ENCODE measurements at regions not wholly inside any gene's neighbourhood (a gene's known extent, or its start where the extent isn't known, plus 50 kb on each side); places are given as distances from the start of the nearest gene placed in this dataset.
"Not testable (repeated sequence)": the region's sequence is repeated elsewhere in the genome, so short reads cannot be mapped to it uniquely, and the experiment has no call there.

GRCh38 chrX:65331371-65331770, 203.2 kb downstream of the LAS1L start:
- ATAC-seq (ENCODE audit: low read depth in 2 of 2) (no peak), DNase-seq (no peak)
- Mint-ChIP-seq H3K36me3 (no peaks in the 10 kb centered on the region), H3K27ac (no peak overlapping the region), H3K4me1 (peaks cover 0 to 3% (median 0%) of the 10 kb centered on the region in 4 donors), H3K9me3 (peaks cover 0 to 19% (median 4%) of the 10 kb centered on the region in 7 donors), H3K27me3 (no peaks in the 10 kb centered on the region), H3K4me3 (no peak overlapping the region)
- H3K4me1 ChIP-seq (ENCODE audit: control insufficient read depth, insufficient read depth, low read length, poor library complexity, severe bottlenecking), result no peaks in the 10 kb centered on the region
- H3K9me3 ChIP-seq (ENCODE audit: control insufficient read depth in 2 of 2, low read length in 2 of 2), result peaks cover 5 to 6% of the 10 kb centered on the region in 2 experiments
- no peak overlapping the region for H3K27ac ChIP-seq (ENCODE audit: insufficient read depth, low read length, poor library complexity, severe bottlenecking)
- H3K4me3 ChIP-seq (ENCODE audit: low read depth, low read length), result no peak overlapping the region
- H3K27me3 ChIP-seq (ENCODE audit: control insufficient read depth, insufficient read depth, low read length), result no peaks in the 10 kb centered on the region
- H3K36me3 ChIP-seq (ENCODE audit: control insufficient read depth, insufficient read depth, low read length), result no peaks in the 10 kb centered on the region

DNA sequence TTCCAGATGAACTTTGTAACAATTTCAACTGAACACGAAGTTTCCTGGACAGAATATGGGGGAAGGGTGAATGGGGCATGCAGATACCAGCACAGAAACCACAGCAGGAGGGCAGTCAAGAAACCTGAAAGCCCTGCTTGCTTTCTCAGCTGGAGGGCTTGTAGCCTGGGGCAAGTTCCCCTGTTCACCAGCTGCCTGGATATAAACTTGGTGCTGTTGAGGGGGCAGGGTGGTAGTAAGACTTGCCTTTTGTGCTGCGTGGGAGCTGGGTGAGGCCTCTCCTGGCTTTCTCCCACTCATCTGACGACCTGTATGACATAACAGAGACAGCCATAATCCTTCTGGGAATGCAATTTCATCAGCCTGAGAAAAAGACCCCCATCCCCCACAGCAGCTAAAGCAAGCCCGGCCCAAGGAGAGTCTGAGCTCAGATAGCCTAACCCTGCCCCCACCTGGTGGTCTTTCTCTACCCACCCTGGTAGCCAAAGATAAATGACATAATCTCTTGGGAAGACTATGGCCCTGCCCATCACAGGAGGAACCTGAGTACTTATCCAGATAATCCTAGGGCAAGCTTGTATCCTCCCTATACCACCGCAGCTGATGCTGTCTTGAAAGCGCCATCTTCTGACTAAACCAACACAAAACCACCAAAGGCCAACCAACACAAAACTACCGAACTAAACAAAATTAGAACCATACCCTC, 234.3 kb downstream of the LAS1L start:
- Histone ChIP-seq H3K27me3 (ENCODE audit: control insufficient read depth, insufficient read depth, low read length) (no peaks in the 10 kb centered on the region), H3K4me3 (ENCODE audit: low read depth, low read length) (no peak overlapping the region), H3K4me1 (ENCODE audit: control insufficient read depth, insufficient read depth, low read length, poor library complexity, severe bottlenecking) (no peaks in the 10 kb centered on the region), H3K9me3 (ENCODE audit: control insufficient read depth in 2 of 2, low read length in 2 of 2) (peaks cover 5 to 14% of the 10 kb centered on the region in 2 experiments), H3K36me3 (ENCODE audit: control insufficient read depth, insufficient read depth, low read length) (no peaks in the 10 kb centered on the region), H3K27ac (ENCODE audit: insufficient read depth, low read length, poor library complexity, severe bottlenecking) (no peak overlapping the region)
- Mint-ChIP-seq H3K27me3 (no peaks in the 10 kb centered on the region), H3K36me3 (no peaks in the 10 kb centered on the region), H3K27ac (no peak overlapping the region), H3K4me1 (no peaks in the 10 kb centered on the region), H3K9me3 (peaks cover 0 to 26% (median 9%) of the 10 kb centered on the region in 7 donors), H3K4me3 (no peak overlapping the region)
- DNase-seq (no peak), ATAC-seq (ENCODE audit: low read depth in 2 of 2) (no peak)

DNA sequence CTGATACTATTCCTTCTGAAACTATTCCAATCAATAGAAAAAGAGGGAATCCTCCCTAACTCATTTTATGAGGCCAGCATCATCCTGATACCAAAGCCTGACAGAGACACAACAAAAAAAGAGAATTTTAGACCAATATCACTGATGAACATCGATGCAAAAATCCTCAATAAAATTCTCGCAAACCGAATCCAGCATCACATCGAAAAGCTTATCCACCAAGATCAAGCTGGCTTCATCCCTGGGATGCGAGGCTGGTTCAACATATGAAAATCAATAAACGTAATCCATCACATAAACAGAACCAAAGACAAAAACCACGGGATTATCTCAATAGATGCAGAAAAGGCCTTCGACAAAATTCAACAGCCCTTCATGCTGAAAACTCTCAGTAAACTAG, 251.7 kb downstream of the LAS1L start:
- not testable (repeated sequence) for H3K27me3 Mint-ChIP-seq; H3K36me3 Mint-ChIP-seq; ATAC-seq (ENCODE audit: low read depth in 2 of 2); H3K4me1 ChIP-seq (ENCODE audit: control insufficient read depth, insufficient read depth, low read length, poor library complexity, severe bottlenecking); H3K36me3 ChIP-seq (ENCODE audit: control insufficient read depth, insufficient read depth, low read length); H3K27me3 ChIP-seq (ENCODE audit: control insufficient read depth, insufficient read depth, low read length); H3K27ac Mint-ChIP-seq; H3K4me1 Mint-ChIP-seq; H3K4me3 Mint-ChIP-seq; H3K27ac ChIP-seq (ENCODE audit: insufficient read depth, low read length, poor library complexity, severe bottlenecking); H3K4me3 ChIP-seq (ENCODE audit: low read depth, low read length); DNase-seq
- peaks cover 6 to 21% of the 10 kb centered on the region in 2 experiments for H3K9me3 ChIP-seq (ENCODE audit: control insufficient read depth in 2 of 2, low read length in 2 of 2)
- H3K9me3 Mint-ChIP-seq, result peaks cover 0 to 33% (median 5%) of the 10 kb centered on the region in 7 donors

- no peaks in the 10 kb centered on the region for H3K4me1 ChIP-seq (ENCODE audit: control insufficient read depth, insufficient read depth, low read length, poor library complexity, severe bottlenecking)
- H3K36me3 ChIP-seq (ENCODE audit: control insufficient read depth, insufficient read depth, low read length), result no peaks in the 10 kb centered on the region
- H3K4me3 ChIP-seq (ENCODE audit: low read depth, low read length), result no peak overlapping the region
- Mint-ChIP-seq H3K9me3 (peaks cover 0 to 27% (median 9%) of the 10 kb centered on the region in 7 donors), H3K27ac (no peak overlapping the region), H3K27me3 (no peaks in the 10 kb centered on the region), H3K4me1 (no peaks in the 10 kb centered on the region), H3K36me3 (no peaks in the 10 kb centered on the region), H3K4me3 (no peak overlapping the region)
- no peak for ATAC-seq (ENCODE audit: low read depth in 2 of 2)
- H3K9me3 ChIP-seq (ENCODE audit: control insufficient read depth in 2 of 2, low read length in 2 of 2), result peaks cover 10 to 33% of the 10 kb centered on the region in 2 experiments
- no peaks in the 10 kb centered on the region for H3K27me3 ChIP-seq (ENCODE audit: control insufficient read depth, insufficient read depth, low read length)
- H3K27ac ChIP-seq (ENCODE audit: insufficient read depth, low read length, poor library complexity, severe bottlenecking), result no peak overlapping the region
- no peak for DNase-seq
These were observed 261.4 kb downstream of the LAS1L start for GRCh38 chrX:65273152-65273551.

- peaks cover 3% of the 10 kb centered on the region for H3K36me3 Mint-ChIP-seq
- peaks cover 0 to 22% (median 3%) of the 10 kb centered on the region in 7 donors for H3K9me3 Mint-ChIP-seq
- no peaks in the 10 kb centered on the region for H3K4me1 Mint-ChIP-seq
These were observed 268.1 kb downstream of the LAS1L start for GRCh38 chrX:65266482-65266881.

DNA sequence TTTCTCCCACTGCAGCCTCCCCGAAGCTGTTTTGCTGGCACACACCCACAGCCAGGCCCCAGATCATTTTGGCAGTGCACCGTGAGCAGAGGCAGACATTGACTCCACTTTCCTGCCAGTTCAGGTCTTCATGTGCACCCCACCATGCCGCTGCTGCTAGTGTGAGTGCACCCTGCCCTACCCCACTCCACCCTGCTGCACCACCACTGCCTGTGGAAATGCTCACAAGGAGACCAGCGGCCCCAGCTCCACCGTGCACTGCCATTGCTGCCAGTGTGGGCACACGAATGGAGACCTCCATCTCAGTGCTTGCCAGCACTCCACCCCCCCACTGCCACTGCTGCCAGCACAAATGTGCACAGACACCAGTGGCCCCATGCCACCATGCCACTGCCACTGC, 277.6 kb upstream of the ZC4H2 start:
- no peak for ATAC-seq (ENCODE audit: low read depth in 2 of 2)
- Mint-ChIP-seq H3K4me3 (no peak overlapping the region), H3K4me1 (peaks cover 0 to 3% (median 0%) of the 10 kb centered on the region in 4 donors), H3K9me3 (peaks cover 0 to 21% (median 1%) of the 10 kb centered on the region in 7 donors), H3K36me3 (no peaks in the 10 kb centered on the region), H3K27me3 (no peaks in the 10 kb centered on the region), H3K27ac (no peak overlapping the region)
- no peak for DNase-seq
- Histone ChIP-seq H3K9me3 (ENCODE audit: control insufficient read depth in 2 of 2, low read length in 2 of 2) (peaks cover 5 to 15% of the 10 kb centered on the region in 2 experiments), H3K4me3 (ENCODE audit: low read depth, low read length) (no peak overlapping the region), H3K27ac (ENCODE audit: insufficient read depth, low read length, poor library complexity, severe bottlenecking) (no peak overlapping the region), H3K27me3 (ENCODE audit: control insufficient read depth, insufficient read depth, low read length) (no peaks in the 10 kb centered on the region), H3K36me3 (ENCODE audit: control insufficient read depth, insufficient read depth, low read length) (no peaks in the 10 kb centered on the region), H3K4me1 (ENCODE audit: control insufficient read depth, insufficient read depth, low read length, poor library complexity, severe bottlenecking) (no peaks in the 10 kb centered on the region)

More at GRCh38 chrX:65266482-65266881, 268.1 kb downstream of the LAS1L start:
- no peak for DNase-seq
- Mint-ChIP-seq H3K27ac (peak overlapping the region in 1 of 3 donors; percentile 63), H3K4me3 (no peak overlapping the region), H3K27me3 (no peaks in the 10 kb centered on the region)
- no peaks in the 10 kb centered on the region for H3K36me3 ChIP-seq (ENCODE audit: control insufficient read depth, insufficient read depth, low read length)
- no peak for ATAC-seq (ENCODE audit: low read depth in 2 of 2)
- no peaks in the 10 kb centered on the region for H3K4me1 ChIP-seq (ENCODE audit: control insufficient read depth, insufficient read depth, low read length, poor library complexity, severe bottlenecking)
- peaks cover 19% of the 10 kb centered on the region in 2 experiments for H3K9me3 ChIP-seq (ENCODE audit: control insufficient read depth in 2 of 2, low read length in 2 of 2)
- H3K27me3 ChIP-seq (ENCODE audit: control insufficient read depth, insufficient read depth, low read length), result no peaks in the 10 kb centered on the region
- H3K27ac ChIP-seq (ENCODE audit: insufficient read depth, low read length, poor library complexity, severe bottlenecking), result no peak overlapping the region
- no peak overlapping the region for H3K4me3 ChIP-seq (ENCODE audit: low read depth, low read length)

GRCh38 chrX:65241059-65241721, 264.9 kb upstream of the ZC4H2 start:
- Mint-ChIP-seq H3K4me1 (no peaks in the 10 kb centered on the region), H3K4me3 (no peak overlapping the region)

More at GRCh38 chrX:65241059-65241721, 264.9 kb upstream of the ZC4H2 start:
- peaks cover 0 to 40% (median 13%) of the 10 kb centered on the region in 7 donors for H3K9me3 Mint-ChIP-seq
- Histone ChIP-seq H3K27me3 (ENCODE audit: control insufficient read depth, insufficient read depth, low read length) (no peaks in the 10 kb centered on the region), H3K36me3 (ENCODE audit: control insufficient read depth, insufficient read depth, low read length) (no peaks in the 10 kb centered on the region), H3K4me3 (ENCODE audit: low read depth, low read length) (no peak overlapping the region), H3K4me1 (ENCODE audit: control insufficient read depth, insufficient read depth, low read length, poor library complexity, severe bottlenecking) (no peaks in the 10 kb centered on the region), H3K27ac (ENCODE audit: insufficient read depth, low read length, poor library complexity, severe bottlenecking) (no peak overlapping the region), H3K9me3 (ENCODE audit: control insufficient read depth in 2 of 2, low read length in 2 of 2) (peaks cover 16 to 40% of the 10 kb centered on the region in 2 experiments)
- no peak for DNase-seq
- peaks cover 4% of the 10 kb centered on the region for H3K36me3 Mint-ChIP-seq
- H3K27me3 Mint-ChIP-seq, result no peaks in the 10 kb centered on the region
- no peak overlapping the region for H3K27ac Mint-ChIP-seq
- no peak for ATAC-seq (ENCODE audit: low read depth in 2 of 2)

All from CD4-positive, CD25-positive, alpha-beta regulatory T cell (primary cell).